ENCODE measurements at regions not wholly inside any gene's neighbourhood (a gene's known extent, or its start where the extent isn't known, plus 50 kb on each side); places are given as distances from the start of the nearest gene placed in this dataset.

GRCh38 chr1:34324879-34325440 is 148.3 kb downstream of the C1orf94 start:
- Histone ChIP-seq H3K4me1 (no peaks in the 10 kb centered on the region), H4K20me1 (no peaks in the 10 kb centered on the region), H3K27me3 (no peaks in the 10 kb centered on the region), H3K9ac (no peak overlapping the region), H3K27ac (no peak overlapping the region), H3K4me3 (no peak overlapping the region), H3K9me3 (no peaks in the 10 kb centered on the region), H3K4me2 (no peak overlapping the region), H3K36me3 (no peaks in the 10 kb centered on the region)
- no peak for TF ChIP-seq Cebpa-rat (IDR thresholded peaks at IDR 0.05)

GRCh38 chr1:34328281-34328799 is 151.6 kb downstream of the C1orf94 start:
- no peak for TF ChIP-seq Cebpa-rat (IDR thresholded peaks at IDR 0.05)
- no peaks in the 10 kb centered on the region for H3K27me3 ChIP-seq
- H3K9ac ChIP-seq = no peak overlapping the region

GRCh38 chr1:34330061-34330460 is 153.4 kb downstream of the C1orf94 start:
- TF ChIP-seq Cebpa-rat (IDR thresholded peaks at IDR 0.05) = no peak
- Histone ChIP-seq H3K27ac (no peak overlapping the region), H3K4me1 (no peaks in the 10 kb centered on the region)

More at GRCh38 chr1:34328281-34328799, 151.6 kb downstream of the C1orf94 start:
- Histone ChIP-seq H4K20me1 (no peaks in the 10 kb centered on the region), H3K36me3 (no peaks in the 10 kb centered on the region), H3K4me2 (no peak overlapping the region), H3K4me1 (no peaks in the 10 kb centered on the region), H3K4me3 (no peak overlapping the region), H3K27ac (no peak overlapping the region), H3K9me3 (no peaks in the 10 kb centered on the region)

GRCh38 chr1:34331020-34331926 is 154.6 kb downstream of the C1orf94 start:
- Histone ChIP-seq H3K4me3 (no peak overlapping the region), H3K4me2 (no peak overlapping the region), H3K36me3 (no peaks in the 10 kb centered on the region), H4K20me1 (no peaks in the 10 kb centered on the region), H3K9me3 (no peaks in the 10 kb centered on the region), H3K4me1 (no peaks in the 10 kb centered on the region), H3K9ac (no peak overlapping the region), H3K27me3 (no peaks in the 10 kb centered on the region), H3K27ac (no peak overlapping the region)
- TF ChIP-seq Cebpa-rat (IDR thresholded peaks at IDR 0.05) = no peak

More at GRCh38 chr1:34330061-34330460, 153.4 kb downstream of the C1orf94 start:
- no peaks in the 10 kb centered on the region for H3K36me3 ChIP-seq
- H3K9ac ChIP-seq = no peak overlapping the region
- H3K4me3 ChIP-seq = no peak overlapping the region
- H3K27me3 ChIP-seq = no peaks in the 10 kb centered on the region
- no peak overlapping the region for H3K4me2 ChIP-seq
- no peaks in the 10 kb centered on the region for H3K9me3 ChIP-seq
- no peaks in the 10 kb centered on the region for H4K20me1 ChIP-seq

GRCh38 chr1:34332996-34333395 is 156.3 kb downstream of the C1orf94 start:
- Histone ChIP-seq H3K4me2 (no peak overlapping the region), H3K36me3 (no peaks in the 10 kb centered on the region), H3K9ac (no peak overlapping the region), H3K27me3 (no peaks in the 10 kb centered on the region), H3K4me1 (no peaks in the 10 kb centered on the region), H3K4me3 (no peak overlapping the region), H3K9me3 (no peaks in the 10 kb centered on the region), H4K20me1 (no peaks in the 10 kb centered on the region), H3K27ac (no peak overlapping the region)
- no peak for TF ChIP-seq Cebpa-rat (IDR thresholded peaks at IDR 0.05)

- H3K27me3 ChIP-seq = no peaks in the 10 kb centered on the region
- no peak overlapping the region for H3K4me2 ChIP-seq
- H3K9me3 ChIP-seq = no peaks in the 10 kb centered on the region
- H3K27ac ChIP-seq = no peak overlapping the region
- H3K36me3 ChIP-seq = no peaks in the 10 kb centered on the region
- H4K20me1 ChIP-seq = no peaks in the 10 kb centered on the region
- H3K9ac ChIP-seq = no peak overlapping the region
- no peaks in the 10 kb centered on the region for H3K4me1 ChIP-seq
- H3K4me3 ChIP-seq = no peak overlapping the region
- no peak for TF ChIP-seq Cebpa-rat (IDR thresholded peaks at IDR 0.05)
Observed at GRCh38 chr1:34338871-34339270, 162.2 kb downstream of the C1orf94 start.

GRCh38 chr1:34341896-34342295 is 165.2 kb downstream of the C1orf94 start:
- Histone ChIP-seq H3K9me3 (no peaks in the 10 kb centered on the region), H3K27me3 (no peaks in the 10 kb centered on the region), H4K20me1 (no peaks in the 10 kb centered on the region), H3K9ac (no peak overlapping the region), H3K4me3 (no peak overlapping the region), H3K27ac (no peak overlapping the region), H3K36me3 (no peaks in the 10 kb centered on the region), H3K4me1 (no peaks in the 10 kb centered on the region), H3K4me2 (no peak overlapping the region)
- no peak for TF ChIP-seq Cebpa-rat (IDR thresholded peaks at IDR 0.05)

- Histone ChIP-seq H3K4me2 (no peak overlapping the region), H3K27ac (no peak overlapping the region), H3K9ac (no peak overlapping the region), H3K4me1 (no peaks in the 10 kb centered on the region), H4K20me1 (no peaks in the 10 kb centered on the region), H3K36me3 (no peaks in the 10 kb centered on the region), H3K9me3 (no peaks in the 10 kb centered on the region), H3K4me3 (no peak overlapping the region), H3K27me3 (no peaks in the 10 kb centered on the region)
- TF ChIP-seq Cebpa-rat (IDR thresholded peaks at IDR 0.05) = no peak
Observed at GRCh38 chr1:34342334-34342733, 165.6 kb downstream of the C1orf94 start.

- H3K4me1 ChIP-seq = no peaks in the 10 kb centered on the region
- no peak overlapping the region for H3K4me2 ChIP-seq
- no peaks in the 10 kb centered on the region for H4K20me1 ChIP-seq
- no peaks in the 10 kb centered on the region for H3K36me3 ChIP-seq
- no peaks in the 10 kb centered on the region for H3K9me3 ChIP-seq
- H3K9ac ChIP-seq = no peak overlapping the region
- H3K4me3 ChIP-seq = no peak overlapping the region
- no peak overlapping the region for H3K27ac ChIP-seq
- H3K27me3 ChIP-seq = no peaks in the 10 kb centered on the region
- TF ChIP-seq Cebpa-rat (IDR thresholded peaks at IDR 0.05) = no peak
Observed at GRCh38 chr1:34346128-34346527, 169.4 kb downstream of the C1orf94 start.

GRCh38 chr1:34353409-34353808 is 176.7 kb downstream of the C1orf94 start:
- H3K9ac ChIP-seq = no peak overlapping the region
- H3K4me1 ChIP-seq = no peaks in the 10 kb centered on the region
- H3K36me3 ChIP-seq = no peaks in the 10 kb centered on the region
- no peak overlapping the region for H3K27ac ChIP-seq
- no peak for TF ChIP-seq Cebpa-rat (IDR thresholded peaks at IDR 0.05)
- H3K4me3 ChIP-seq = no peak overlapping the region
- no peaks in the 10 kb centered on the region for H3K27me3 ChIP-seq
- H3K4me2 ChIP-seq = no peak overlapping the region
- H4K20me1 ChIP-seq = no peaks in the 10 kb centered on the region
- H3K9me3 ChIP-seq = no peaks in the 10 kb centered on the region
